Lower lobe of right lung (tissue), 2 donors: ENCODE measurements at regions not wholly inside any gene's neighbourhood (a gene's known extent, or its start where the extent isn't known, plus 50 kb on each side); places are given as distances from the start of the nearest gene placed in this dataset.

Experiments
- ATAC-seq, 2 donors: fragments of 200-7000 bp; cut with Tn5 transposase; one replicate each; pipeline ENCODE4 v1.9.1; 2020 to 2022; ENCODE audit warnings: mild to moderate bottlenecking in 2 of 2, moderate library complexity in 2 of 2
- DNase-seq: peaks from one replicate; pipeline ENCODE4 v3.0.0-alpha.2; 2020
- H3K27ac ChIP-seq: fragments of 200-600 bp; one replicate; pipeline ENCODE4 v1.8.0; 2022
- H3K27me3 ChIP-seq: fragments of 200-600 bp; one replicate; pipeline ENCODE4 v1.8.0; 2022; ENCODE audit warnings: low read depth
- H3K36me3 ChIP-seq: fragments of 200-600 bp; one replicate; pipeline ENCODE4 v1.8.0; 2022; ENCODE audit warnings: mild to moderate bottlenecking
- H3K4me1 ChIP-seq: fragments of 200-600 bp; one replicate; pipeline ENCODE4 v1.8.0; 2022
- H3K4me3 ChIP-seq: fragments of 200-600 bp; one replicate; pipeline ENCODE4 v1.8.0; 2022; ENCODE audit warnings: mild to moderate bottlenecking
- H3K9me3 ChIP-seq: fragments of 200-600 bp; one replicate; pipeline ENCODE4 v1.8.0; 2022
- CTCF ChIP-seq: fragments of 200-600 bp; IDR thresholded peaks from one replicate; pipeline ENCODE4 v1.8.0; 2022; ENCODE audit warnings: antibody characterized with exemption, mild to moderate bottlenecking
- intact Hi-C: fragments of 100-400 bp; cut with DNase I; formaldehyde crosslinking; loops from one replicate; pipeline ENCODE4 v1.11.0; 2022
- donor health status: DM: no; HTN: yes; CAD: no; lungs with severe emphysema.

GRCh38 chr19:28827382-28827781, 385.6 kb downstream of the UQCRFS1 start:
- intact Hi-C loops: no loop called here
- H3K27ac ChIP-seq: no peak overlapping the region
- H3K4me3 ChIP-seq: no peak overlapping the region
- no peaks in the 10 kb centered on the region for H3K9me3 ChIP-seq
- TF ChIP-seq CTCF: no peak
- no peaks in the 10 kb centered on the region for H3K36me3 ChIP-seq
- no peak for DNase-seq
- no peaks in the 10 kb centered on the region for H3K4me1 ChIP-seq
- ATAC-seq: no peak
- no peaks in the 10 kb centered on the region for H3K27me3 ChIP-seq

GRCh38 chr19:28823338-28823961, 389.5 kb downstream of the UQCRFS1 start:
- no peak overlapping the region for H3K27ac ChIP-seq
- intact Hi-C loops: no loop called here
- DNase-seq (no peak), ATAC-seq (no peak)
- no peaks in the 10 kb centered on the region for H3K36me3 ChIP-seq
- no peak overlapping the region for H3K4me3 ChIP-seq
- TF ChIP-seq CTCF: no peak
- H3K9me3 ChIP-seq: no peaks in the 10 kb centered on the region
- H3K4me1 ChIP-seq: no peaks in the 10 kb centered on the region
- no peaks in the 10 kb centered on the region for H3K27me3 ChIP-seq

- DNase-seq (no peak), ATAC-seq (no peak)
- Histone ChIP-seq H3K36me3 (no peaks in the 10 kb centered on the region), H3K4me1 (no peaks in the 10 kb centered on the region), H3K4me3 (no peak overlapping the region), H3K9me3 (no peaks in the 10 kb centered on the region), H3K27ac (no peak overlapping the region), H3K27me3 (no peaks in the 10 kb centered on the region)
- intact Hi-C loops: no loop called here
- TF ChIP-seq CTCF: no peak
These were observed 392.7 kb downstream of the UQCRFS1 start for GRCh38 chr19:28820289-28820688.

GRCh38 chr19:28815257-28815656, 397.7 kb downstream of the UQCRFS1 start:
- Histone ChIP-seq H3K4me3 (no peak overlapping the region), H3K27ac (no peak overlapping the region), H3K27me3 (no peaks in the 10 kb centered on the region), H3K4me1 (no peaks in the 10 kb centered on the region), H3K36me3 (no peaks in the 10 kb centered on the region), H3K9me3 (no peaks in the 10 kb centered on the region)
- DNase-seq (no peak), ATAC-seq (no peak)
- TF ChIP-seq CTCF: no peak
- intact Hi-C loops: no loop called here

GRCh38 chr19:28794301-28794700, 418.6 kb downstream of the UQCRFS1 start:
- DNase-seq (no peak), ATAC-seq (no peak)
- intact Hi-C loops: no loop called here
- TF ChIP-seq CTCF: no peak
- H3K4me3 ChIP-seq: no peak overlapping the region
- peaks cover 37% of the 10 kb centered on the region for H3K27me3 ChIP-seq
- no peaks in the 10 kb centered on the region for H3K36me3 ChIP-seq
- H3K9me3 ChIP-seq: no peaks in the 10 kb centered on the region
- no peak overlapping the region for H3K27ac ChIP-seq
- H3K4me1 ChIP-seq: no peaks in the 10 kb centered on the region
